CD1c-positive myeloid dendritic cell (primary cell): ENCODE measurements at regions not wholly inside any gene's neighbourhood (a gene's known extent, or its start where the extent isn't known, plus 50 kb on each side); places are given as distances from the start of the nearest gene placed in this dataset.

Source experiments
- DNase-seq: peaks from one replicate; pipeline ENCODE4 v3.0.0-alpha.2; 2016; ENCODE audit errors: extremely low spot score

GRCh38 chr7:42858570-42858969 is 53.3 kb downstream of the C7orf25 start:
- no peak for DNase-seq

GRCh38 chr7:42856605-42856987 is 55.3 kb downstream of the C7orf25 start:
- DNase-seq: no peak

- no peak for DNase-seq
Observed at GRCh38 chr7:42854571-42855118, 57.2 kb downstream of the C7orf25 start.

DNA sequence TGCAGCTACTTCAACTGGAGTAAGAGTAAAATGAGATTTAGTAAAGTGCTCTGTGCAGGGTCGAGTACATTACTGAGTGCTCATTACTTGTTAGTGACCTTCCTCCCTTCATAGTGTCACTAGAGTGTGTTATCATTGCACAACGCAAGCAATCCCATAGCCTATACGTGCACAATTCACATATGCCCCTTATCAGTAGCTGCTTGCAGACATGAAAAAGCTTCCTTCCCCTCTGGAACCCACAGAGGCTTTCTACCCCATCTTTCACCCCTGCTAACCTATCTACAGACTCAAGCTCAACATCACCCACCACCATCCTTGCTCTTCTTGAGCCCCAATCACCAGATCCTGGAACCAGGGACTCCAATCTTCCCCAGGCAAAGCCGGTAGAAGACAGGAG is 59.3 kb downstream of the C7orf25 start:
- DNase-seq: no peak

DNA sequence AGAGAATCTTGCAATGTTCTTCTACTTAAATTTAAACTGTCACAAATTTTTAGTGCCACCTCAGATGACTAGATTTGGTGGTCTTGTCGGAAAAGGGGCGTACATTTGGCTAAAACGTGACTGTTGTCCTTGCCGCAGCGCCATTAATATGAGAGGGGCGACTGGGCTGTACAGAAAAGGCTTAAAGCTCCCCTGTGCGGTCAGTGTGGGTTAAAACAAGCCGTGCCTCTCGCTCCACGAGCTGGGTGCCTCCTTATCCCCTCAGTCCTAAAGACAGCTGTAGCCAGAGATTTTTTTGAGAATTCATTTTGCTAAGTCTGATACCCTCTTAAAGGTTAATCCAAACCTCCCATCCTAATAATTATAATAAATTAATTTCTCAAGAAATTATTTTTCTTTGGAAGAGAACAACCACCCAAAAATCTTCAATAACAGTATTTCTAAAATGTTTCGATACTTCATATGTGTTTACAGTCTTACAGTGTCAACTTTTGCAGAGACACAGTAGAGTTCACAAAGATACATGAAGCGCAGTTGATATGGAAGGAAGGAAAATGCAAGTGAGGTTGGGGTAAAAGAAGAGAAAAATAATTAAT is 68.6 kb downstream of the C7orf25 start:
- peak; percentile 4 for DNase-seq

DNA sequence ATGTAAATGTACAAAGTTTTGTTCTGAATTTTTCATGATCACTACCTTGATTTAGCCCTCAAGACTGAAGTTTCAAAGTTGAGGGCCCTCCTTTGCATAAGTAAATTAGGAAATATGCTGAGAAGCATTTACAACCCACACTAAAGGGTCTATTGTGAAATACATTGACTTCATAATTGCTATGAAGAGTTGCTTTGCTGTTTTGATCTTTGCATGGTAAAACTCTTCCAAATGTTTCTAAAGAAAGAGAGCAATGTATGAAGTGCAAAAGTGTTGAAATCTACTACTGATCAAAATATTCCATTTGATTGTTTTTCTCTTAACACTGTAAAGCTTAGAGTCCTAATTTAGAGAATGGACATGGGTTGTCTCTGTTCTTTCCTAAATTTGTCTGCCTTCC is 77.2 kb downstream of the C7orf25 start:
- no peak for DNase-seq

DNA sequence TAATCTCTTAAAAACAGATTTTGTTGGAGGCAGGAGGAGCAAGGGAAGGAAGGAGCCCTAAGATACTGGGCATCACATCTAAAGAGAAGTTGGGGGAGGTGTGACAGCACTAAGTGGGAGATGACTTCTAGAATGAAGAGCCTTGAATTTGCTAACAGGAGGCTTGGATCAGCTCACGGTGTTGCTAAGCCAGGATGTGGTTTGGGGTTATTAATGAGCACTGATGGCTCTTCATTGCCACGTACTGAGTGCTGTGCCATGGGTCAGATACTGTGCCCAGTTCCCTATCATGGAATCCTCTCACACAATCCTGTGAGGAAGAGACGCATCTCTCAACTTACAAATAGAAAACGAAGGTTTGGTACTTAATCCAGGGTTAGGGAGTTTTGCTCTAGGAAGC is 78.5 kb downstream of the C7orf25 start:
- no peak for DNase-seq

GRCh38 chr7:42832667-42833066 is 79.2 kb downstream of the C7orf25 start:
- no peak for DNase-seq

- no peak for DNase-seq
Observed at GRCh38 chr7:42831718-42832522, 80.0 kb downstream of the C7orf25 start.

- no peak for DNase-seq
Observed at GRCh38 chr7:42831006-42831717, 80.7 kb downstream of the C7orf25 start.

DNA sequence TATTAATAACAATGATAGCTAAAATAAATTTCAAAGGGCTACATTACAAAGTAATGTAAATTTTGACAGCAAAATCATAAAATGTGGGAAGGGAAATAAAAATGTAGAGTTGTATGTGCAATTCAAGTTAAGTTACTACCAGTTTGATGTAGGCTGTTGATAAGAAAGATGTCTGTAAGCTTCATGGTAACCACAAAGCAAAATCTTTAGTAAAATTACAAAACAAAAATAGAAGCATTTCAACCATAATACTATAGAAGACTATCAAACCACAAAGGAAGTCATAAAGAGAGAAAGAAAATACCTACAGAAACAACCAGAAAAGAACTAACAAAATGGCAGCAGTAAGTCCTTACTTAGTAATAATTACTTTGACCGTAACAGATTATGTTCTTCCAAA is 99.1 kb downstream of the C7orf25 start:
- no peak for DNase-seq

DNA sequence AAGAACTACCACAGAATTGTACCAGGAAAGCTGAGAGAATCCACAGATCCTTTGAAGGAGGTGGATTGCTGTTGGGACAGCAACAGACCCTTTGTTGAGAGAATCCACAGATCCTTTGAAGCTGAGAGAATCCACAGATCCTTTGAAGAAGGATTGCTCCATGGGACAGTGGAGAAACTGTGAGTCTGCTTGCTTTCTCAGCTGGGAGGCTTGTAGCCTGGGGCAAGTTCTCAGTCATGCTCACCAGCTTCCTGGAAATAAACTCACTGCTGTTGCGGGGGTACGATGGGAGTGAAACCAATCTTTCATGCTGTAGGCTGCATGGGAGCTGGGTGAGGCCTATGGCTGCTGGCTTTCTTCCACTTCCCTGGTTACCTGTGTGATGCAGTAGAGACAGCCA is 106.3 kb downstream of the C7orf25 start:
- DNase-seq: no peak

DNA sequence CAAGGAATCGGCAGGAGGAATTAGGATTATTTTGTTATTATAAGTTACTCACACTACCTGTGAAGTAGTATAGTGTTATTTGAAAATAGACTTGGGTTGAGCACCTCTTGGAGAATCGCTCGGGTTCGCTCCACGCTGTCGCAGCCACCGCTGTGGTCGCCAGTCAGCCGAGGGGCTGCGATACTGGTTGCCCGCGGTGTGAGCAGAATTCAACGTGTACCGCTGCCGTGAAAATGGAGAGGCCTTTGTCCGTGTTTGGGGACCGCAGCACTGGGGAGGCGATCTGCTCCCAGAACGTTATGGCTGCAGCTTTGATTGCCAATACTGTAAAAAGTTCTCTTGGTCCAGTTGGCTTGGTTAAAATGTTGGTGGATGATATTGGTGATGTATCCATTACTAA is 117.2 kb downstream of the C7orf25 start:
- DNase-seq: no peak

- no peak for DNase-seq
Observed at GRCh38 chr7:42792841-42793240, 119.0 kb downstream of the C7orf25 start.

- no peak for DNase-seq
Observed at GRCh38 chr7:42790196-42790595, 121.7 kb downstream of the C7orf25 start.

GRCh38 chr7:42774436-42774835 is 137.4 kb downstream of the C7orf25 start:
- no peak for DNase-seq

GRCh38 chr7:42770114-42770513 is 141.8 kb downstream of the C7orf25 start:
- DNase-seq: no peak

DNA sequence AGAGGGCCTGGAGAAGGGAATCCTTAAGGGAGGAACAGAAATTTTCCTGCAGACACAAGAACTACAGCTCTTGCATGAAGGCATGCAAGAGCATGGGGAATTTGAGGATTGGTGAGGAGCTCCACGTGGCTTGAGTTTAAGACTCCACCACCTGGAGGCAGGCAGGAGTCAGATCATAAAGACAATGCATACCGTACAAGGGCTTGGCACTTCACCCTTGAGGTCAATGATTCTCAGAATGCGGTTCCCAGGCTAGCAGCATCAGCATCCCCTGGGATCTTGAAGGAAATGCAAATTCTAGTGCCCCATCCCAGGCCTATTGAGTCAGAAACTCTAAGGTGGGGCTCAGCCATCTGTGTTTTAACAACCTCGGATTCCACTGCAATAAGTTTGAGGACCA is 143.8 kb downstream of the C7orf25 start:
- no peak for DNase-seq

DNA sequence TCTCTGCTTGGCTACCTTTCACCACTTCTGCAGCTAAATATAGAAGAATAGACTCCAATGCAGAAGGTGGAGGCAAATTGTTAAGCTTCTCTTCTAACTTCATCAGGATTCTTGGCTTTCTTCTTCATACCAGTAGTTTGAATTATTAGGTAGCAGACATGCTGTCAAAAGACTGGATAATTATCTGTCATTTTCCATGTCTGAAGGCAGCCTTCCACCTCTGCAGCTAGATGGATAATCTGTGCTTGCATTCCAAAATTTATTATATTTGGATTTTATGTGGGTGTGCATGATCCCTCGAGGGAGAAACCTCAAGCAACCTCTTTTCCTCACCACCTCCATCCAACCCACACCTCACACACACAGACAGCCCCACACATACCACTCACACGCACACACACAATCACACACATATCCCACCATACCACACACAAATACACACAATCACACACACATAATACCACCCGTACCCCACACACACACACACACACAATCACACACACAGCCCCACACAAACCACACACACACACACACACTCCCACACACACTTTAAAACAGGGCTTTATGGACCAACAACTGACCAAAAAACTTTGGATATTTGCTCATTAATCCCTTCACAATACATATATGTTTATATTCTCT is 145.0 kb downstream of the C7orf25 start:
- DNase-seq: no peak

DNA sequence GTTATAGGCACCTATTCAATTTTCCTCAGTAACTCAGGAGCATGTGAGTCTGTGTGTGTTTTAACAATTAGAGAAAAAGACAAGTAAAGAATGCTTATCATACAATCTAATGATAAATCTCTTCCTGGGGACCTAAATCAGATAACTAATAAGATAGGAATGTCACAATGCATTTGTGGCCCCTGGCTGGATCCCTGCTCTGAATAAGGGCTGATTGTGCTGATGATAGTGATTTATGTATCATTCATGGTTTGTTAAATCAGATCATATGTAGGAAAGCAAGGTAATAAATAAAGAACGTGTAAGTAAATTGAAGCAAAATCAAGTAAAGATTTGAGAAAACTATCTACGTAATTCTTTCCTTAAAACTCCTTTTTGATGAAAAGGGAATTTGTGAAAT is 145.9 kb downstream of the C7orf25 start:
- no peak for DNase-seq

DNA sequence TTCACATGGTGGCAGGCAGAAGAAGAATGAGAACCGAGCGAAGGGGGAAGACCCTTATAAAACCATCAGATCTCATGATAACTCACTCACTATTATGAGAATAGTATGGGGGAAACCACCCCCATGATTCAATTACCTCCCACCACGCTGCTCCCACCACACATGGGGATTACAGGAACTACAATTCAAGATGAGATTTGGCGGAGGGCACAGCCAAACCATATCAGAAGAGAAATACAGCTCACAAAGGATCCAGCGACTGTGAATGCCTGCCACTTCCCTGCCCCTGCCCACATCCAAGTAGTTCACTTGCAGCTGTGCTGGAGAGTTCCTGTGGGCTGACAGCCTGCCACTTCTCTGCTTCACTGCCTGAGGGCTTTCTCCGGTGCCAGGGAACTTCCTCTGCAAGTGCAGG is 148.7 kb downstream of the C7orf25 start:
- DNase-seq: no peak

DNA sequence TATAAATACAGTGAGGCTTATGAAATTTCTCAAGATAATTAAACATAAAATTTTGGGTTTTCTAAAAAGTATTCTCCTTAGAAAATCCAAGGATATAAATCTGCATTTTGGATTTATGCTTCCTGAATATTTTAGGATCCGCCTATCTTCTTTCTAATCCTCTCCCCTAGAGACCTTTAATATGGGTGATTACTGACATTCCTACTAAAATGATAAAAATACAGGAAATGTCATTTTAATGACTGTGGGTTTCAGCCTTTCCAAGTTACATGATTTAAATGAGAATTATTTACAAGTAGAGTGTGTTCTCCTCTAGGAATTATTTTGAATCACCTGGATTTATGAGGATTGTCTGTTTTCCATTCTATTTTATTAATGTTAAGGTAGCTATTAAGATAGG is 150.4 kb downstream of the C7orf25 start:
- DNase-seq: no peak
